ENCODE measurements at regions not wholly inside any gene's neighbourhood (a gene's known extent, or its start where the extent isn't known, plus 50 kb on each side); places are given as distances from the start of the nearest gene placed in this dataset.
"Not testable (repeated sequence)": the region's sequence is repeated elsewhere in the genome, so short reads cannot be mapped to it uniquely, and the experiment has no call there.

DNA sequence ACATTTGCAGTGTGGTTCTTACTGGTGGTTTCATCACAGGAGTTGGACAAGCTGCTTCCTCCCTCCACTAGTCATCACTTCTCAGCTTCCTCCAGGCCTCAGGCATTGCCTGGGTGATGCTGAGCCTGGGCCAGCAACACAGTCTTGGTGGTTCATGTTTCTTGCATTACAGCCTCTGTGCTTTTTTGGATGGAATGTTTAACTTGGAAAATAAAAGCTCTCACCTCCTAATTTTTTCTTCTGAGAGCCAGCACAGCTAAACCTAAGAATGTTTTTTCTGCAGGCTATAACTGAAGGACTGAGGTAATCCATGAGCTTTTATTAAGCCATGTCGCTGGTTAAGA is 66.1 kb upstream of the RHOU start:
- DNase-seq, result no peak

DNA sequence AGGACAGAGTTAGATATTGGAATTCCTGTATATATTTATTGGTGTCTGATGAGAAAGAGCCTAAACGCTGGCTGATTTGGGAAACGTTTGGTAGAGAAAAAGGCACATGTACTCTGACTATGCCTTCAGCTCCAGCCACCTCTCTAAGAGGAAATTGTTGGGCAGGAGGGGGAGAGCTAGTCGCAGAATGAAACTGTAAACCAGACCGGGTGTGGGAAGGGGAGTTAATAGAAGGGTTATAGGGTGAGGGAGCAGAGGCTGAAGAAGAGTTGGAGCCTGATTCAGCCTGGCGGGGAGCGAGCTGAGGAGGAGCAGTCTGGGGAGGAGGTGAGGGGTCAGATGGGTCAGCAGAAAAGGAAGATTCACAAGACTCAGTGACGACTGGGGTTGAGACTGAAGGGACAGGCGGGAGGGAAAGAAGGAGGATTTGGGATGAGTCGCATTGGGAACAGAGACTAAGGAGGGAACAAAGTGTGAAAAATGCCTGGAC is 54.2 kb upstream of the RHOU start:
- not testable (repeated sequence) for DNase-seq

DNA sequence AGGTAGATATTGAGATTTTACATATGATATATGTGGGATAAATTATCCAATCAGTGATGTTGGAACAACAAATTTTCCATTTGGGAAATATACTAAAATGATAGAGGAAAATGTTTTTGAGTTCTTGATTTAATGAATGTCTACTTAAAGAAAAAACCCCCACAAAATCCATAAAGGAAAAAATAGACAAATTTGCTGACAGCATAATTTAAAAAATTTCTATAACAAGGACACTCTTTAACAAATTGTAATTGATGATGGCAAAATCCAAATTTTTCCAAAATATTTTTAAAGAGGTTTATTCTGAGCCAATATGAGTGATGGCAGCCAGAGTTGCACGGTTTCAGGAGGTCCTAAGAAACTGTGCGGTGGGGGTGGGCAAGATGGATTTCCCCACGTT is 51.9 kb upstream of the RHOU start:
- no peak for DNase-seq

DNA sequence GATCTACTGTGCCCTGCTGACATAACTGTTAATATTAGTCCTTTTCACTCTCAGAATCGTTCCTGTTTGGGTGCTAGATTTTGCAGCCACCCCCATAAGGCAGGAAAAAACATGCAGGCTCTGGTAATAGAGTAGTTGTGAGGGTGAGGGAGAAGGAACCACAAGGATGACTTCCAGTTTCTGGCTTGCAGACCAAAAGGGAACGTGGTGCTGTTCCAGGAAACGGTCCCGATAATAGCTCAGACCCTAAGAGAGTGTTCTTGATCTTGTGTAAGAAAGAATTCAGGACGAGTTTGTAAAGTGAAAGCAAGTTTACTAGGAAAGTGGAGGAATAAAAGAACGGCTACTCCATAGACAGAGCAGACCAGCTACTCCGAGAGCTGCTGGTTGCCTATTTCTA is 50.7 kb upstream of the RHOU start:
- DNase-seq, result no peak

DNA sequence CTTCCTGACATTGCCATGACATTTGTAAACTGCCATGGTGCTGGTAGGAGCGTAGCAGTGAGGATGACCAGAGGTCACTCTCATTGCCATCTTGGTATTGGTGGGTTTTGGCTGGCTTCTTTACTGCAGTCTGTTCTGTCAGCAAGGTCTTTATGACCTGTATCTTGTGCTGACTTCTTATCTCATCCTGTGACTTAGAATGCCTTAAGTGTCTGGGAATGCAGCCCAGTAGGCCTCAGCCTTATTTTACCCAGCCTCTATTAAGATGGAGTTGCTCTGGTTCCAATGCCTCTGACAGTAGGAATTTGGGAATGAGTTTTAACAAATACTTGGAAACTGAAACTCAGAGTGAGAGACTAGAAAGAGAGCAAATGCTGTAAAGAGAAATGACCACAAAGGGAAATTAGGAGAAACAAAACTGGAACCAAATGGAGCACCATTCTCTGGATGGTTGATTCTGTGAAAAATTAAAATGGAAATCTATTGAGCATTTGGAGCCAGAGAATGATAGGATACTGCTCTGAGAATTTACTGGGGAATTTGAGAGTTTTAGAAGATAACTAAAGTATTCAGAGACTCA is 50.1 kb upstream of the RHOU start:
- DNase-seq, result no peak
